ENCODE measurements at regions not wholly inside any gene's neighbourhood (a gene's known extent, or its start where the extent isn't known, plus 50 kb on each side); places are given as distances from the start of the nearest gene placed in this dataset.
A peak's percentile ranks its signal among the peaks of the same experiment; 100 is the strongest.
"Not testable (repeated sequence)": the region's sequence is repeated elsewhere in the genome, so short reads cannot be mapped to it uniquely, and the experiment has no call there.

DNA sequence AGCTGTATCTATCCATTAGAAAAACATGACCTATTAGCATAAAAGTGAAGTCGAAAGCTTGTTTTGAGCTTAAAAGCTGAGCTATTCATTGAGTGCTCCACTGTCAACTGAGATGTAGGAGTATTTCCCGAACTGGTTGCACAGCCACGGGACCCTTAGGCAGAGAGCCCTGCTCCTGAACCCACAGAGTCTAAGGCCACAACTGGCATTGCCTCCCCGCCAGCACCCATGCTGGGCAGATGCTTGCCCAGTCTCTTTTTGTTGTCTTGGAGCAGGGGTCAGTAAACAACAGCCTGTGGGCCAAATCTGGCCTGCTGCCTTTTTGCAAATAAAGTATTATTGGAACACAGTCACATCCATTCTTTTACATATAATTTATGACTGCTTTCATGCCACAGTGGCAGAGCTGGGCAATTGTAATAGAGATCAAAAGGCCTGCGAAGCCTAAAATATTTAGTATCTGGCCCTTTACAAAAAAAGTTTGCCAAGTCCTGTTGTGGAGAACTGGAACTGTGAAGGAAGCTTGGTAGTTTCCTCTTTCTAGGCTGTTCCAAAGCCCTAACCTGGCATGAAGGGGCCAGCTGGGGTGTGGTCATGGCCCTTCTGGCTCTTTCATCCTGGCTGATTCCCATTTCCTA, 58.4 kb upstream of the WAPL start:
- no peak for DNase-seq (ENCODE audit: low read depth in 1 of 2, low spot score in 1 of 2)

DNA sequence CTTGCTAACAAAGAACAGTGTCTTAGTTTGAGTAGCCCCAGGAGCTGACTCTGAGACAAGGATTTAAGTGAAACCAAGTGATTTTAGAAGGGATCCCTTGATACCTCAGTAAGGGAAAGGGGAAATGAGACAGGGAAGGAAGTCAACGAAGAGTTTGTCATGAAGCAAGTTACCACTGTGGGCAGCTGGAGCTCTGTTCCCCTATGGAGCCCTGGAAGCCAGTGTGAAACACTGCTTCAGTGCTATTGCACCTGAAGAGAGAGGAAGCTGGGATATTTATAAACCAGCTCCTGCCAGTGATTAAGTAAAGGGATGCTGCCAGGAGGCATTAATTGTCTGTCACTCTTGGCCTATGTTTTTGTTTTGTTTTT, 58.9 kb upstream of the WAPL start:
- no peak for DNase-seq (ENCODE audit: low read depth in 1 of 2, low spot score in 1 of 2)

DNA sequence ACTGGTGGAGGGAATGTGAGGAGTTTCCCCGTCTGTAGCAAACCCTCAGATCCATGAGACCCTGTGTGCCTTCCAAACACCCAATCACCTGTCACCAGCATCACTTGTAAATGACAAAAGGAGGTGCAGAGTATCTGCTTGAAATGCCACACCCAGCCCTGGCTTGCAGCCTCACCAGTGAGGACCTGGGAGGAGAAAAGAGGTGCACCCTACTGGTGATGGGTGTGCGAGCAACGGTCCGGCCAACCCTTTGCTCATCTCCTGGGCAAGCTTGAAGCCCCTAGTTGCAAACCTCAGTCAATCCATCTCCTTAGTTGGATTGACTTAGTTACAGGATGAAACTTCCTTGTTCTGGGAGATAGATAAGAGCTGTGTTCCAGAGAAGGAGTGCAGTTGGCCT, 62.4 kb upstream of the WAPL start:
- no peak for DNase-seq (ENCODE audit: low read depth in 1 of 2, low spot score in 1 of 2)

DNA sequence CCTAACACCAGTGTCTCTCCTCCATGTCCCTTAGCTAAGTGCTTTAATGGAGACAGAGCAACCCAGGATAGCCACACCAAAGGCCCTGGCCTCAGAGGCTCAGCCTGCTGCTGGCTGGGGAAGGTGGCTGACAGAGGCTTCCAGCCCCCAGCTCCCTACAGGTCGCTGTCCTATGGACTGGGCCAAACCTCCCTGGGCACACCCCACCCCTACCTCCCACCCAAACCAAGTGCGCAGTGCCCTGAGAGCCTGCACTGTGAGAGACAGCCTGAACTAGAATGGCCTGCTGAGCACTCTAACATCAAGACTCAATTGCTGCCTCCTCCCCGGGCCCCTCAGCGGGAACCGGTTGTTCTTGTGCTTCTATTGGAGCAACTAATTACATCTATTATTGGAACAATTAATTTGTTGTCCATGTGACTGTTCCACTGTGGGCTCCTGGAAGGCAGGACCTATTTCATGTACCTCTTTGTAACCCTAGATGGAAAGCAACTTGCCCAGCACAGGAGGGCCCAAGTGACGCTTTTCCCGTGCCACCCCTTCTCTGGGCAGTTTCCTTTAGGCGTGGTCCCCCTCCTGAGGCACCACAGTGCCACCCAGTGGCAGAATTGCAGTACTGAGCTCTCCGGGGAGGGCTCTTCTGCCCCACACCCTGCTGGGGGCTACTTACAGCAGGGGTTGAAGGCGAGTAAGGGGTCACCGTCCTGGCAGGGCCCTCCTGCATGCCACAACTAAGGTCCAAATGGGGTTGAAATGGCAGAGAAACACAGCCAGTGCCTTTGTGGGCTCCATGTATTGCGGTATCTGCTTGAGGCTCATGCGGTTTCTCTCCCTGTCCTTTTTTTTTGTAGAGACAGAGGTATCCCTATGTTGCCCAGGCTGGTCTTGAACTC, 63.7 kb upstream of the WAPL start:
- DNase-seq (ENCODE audit: low read depth in 1 of 2, low spot score in 1 of 2): peak; percentile 55 to 61

DNA sequence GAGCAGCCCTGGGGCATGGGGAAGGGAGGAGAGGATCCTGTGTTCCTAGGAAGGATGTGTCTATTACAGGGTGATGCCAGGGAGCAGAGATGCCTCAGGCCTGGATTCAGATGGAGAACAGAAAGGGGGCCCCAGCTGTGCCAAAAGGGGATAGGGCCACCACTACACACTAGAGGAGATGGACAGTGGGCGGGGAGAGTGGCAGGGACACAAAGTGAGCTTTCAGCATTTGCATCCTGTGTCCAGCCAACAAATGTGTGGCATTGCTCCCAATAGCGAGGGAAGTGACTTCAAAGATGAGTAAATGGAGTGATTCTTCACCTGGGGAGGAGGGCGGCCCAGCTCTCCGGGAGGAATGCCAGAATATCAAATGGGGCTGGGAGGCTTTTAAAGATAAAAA, 64.9 kb upstream of the WAPL start:
- DNase-seq (ENCODE audit: low read depth in 1 of 2, low spot score in 1 of 2): no peak

DNA sequence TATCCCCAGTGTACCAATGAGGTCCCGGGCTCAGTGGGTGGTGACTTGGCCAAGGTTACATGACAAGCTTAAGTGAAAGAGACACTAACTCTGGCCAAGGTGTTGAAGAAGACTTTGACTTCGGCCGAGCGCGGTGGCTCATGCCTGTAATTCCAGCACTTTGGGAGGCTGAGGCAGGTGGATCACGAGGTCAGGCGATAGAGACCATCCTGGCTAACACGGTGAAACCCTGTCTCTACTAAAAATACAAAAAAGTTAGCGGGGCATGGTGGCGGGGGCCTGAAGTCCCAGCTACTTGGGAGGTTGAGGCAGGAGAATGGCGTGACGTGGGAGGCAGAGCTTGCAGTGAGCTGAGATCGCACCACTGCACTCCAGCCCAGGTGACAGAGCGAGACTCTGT, 65.6 kb upstream of the OPN4 start:
- not testable (repeated sequence) for DNase-seq (ENCODE audit: low read depth in 1 of 2, low spot score in 1 of 2)

DNA sequence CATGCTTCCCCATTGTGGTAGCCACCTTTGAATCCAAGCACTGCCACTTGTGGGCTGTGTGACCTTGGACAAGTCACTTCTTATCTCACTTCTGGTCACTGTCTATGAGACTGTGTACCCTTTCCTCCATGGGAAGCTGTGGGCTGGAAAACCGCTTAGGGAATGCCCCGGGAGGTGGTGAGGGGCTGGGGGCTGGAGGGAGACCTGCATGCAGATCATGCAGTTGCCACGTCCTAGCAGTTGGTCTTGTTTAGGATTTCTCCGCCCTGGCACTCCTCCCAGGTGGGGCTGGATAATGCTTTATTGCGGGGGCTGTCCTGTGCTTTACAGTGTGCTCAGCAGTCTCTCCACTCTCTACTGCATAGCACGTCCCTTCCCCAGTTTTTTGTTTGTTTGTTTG, 62.9 kb upstream of the OPN4 start:
- no peak for DNase-seq (ENCODE audit: low read depth in 1 of 2, low spot score in 1 of 2)

DNA sequence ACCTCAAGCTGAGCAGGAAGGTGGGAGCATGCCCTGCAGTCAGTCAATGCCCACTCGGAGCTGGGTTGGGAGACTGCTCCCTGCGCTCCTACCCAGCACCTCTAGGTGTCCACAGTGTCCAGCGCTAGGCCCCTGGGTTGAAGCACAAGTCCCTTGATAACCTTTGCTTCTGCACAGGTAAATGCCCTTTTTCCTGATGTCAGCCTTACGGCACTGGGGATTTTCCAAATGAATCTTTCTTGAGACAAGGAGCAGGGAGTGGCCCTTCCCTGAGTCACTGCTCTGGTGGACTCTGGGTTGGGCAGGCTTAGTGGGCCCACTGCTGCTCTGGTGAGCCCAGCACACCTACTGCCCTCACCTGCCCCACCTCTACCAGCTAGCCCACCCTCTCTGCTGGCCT, 61.9 kb upstream of the OPN4 start:
- DNase-seq (ENCODE audit: low read depth in 1 of 2, low spot score in 1 of 2): no peak

DNA sequence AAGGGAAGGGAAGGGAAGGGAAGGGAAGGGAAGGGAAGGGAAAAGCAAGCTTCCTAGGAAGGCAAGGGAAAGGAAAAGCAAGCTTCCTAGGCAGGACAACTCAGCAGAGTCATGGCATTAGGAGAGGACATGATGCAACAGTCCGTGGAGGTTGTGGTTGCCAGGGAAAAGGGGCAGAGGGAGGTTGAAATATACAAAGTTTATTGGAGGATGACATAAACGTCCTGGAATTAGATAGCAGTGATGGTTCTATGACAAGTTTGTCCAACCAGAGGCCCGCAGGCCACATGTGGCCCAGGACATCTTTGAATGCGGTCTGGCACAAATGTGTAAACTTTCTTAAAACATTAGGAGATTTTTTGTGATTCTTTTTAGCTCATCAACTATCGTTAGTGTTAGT, 59.8 kb upstream of the OPN4 start:
- DNase-seq (ENCODE audit: low read depth in 1 of 2, low spot score in 1 of 2): no peak

DNA sequence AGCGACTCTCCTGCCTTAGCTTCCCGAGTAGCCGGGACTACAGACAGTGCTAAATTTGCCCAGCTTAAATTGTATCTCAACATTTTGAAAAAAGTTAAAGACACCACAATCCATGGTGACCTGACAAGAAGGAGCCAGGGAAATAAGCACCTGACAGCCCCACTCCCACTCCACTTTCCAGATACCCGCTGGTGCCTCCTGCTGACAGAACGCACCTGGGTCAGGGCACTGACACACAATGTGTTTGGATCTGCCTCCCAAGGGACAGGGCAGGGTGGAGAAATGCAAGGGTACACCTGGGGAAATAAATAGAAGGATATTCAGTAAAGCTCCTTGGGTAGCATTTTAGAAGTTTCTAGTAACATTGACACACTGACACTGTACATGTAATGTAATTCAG, 58.9 kb upstream of the OPN4 start:
- no peak for DNase-seq (ENCODE audit: low read depth in 1 of 2, low spot score in 1 of 2)

DNA sequence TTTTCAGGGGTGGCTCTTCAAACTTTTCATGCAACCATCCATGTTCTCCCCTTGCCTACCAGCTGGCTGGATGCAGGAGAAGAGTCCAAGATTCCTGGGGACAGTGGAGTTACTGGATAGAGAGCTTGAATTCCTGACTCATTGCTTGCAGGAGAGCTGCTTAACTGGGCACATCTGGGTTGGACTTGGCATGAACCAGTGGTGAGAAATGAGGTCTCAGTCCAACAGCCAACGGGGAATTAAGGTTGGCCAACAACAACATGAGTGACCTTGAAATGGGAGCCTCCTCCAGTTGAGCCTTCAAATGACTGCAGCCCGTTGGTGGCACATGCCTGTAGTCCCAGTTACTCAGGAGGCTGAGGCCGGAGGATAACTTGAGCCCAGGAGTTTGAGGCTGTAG, 58.1 kb upstream of the OPN4 start:
- no peak for DNase-seq (ENCODE audit: low read depth in 1 of 2, low spot score in 1 of 2)

DNA sequence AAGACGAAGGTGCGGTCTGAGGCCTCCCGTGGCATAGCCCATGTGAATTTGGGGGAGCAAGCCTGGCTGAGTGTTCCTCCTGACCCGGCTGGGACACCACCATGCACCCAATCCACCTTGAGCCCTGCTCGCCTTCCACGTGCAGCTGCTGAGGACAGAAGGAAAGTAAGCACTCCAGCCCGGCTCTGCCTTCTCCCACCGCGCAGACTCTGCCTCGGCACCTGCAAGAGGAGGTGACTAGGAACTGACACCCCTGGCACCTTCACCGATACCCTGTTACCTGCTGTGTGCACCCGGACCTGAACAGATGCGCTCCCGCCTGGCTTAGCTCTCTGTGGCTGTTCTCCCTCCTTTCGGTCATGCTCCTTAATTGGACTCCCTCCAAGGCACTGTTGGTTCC, 57.0 kb upstream of the OPN4 start:
- no peak for DNase-seq (ENCODE audit: low read depth in 1 of 2, low spot score in 1 of 2)

DNA sequence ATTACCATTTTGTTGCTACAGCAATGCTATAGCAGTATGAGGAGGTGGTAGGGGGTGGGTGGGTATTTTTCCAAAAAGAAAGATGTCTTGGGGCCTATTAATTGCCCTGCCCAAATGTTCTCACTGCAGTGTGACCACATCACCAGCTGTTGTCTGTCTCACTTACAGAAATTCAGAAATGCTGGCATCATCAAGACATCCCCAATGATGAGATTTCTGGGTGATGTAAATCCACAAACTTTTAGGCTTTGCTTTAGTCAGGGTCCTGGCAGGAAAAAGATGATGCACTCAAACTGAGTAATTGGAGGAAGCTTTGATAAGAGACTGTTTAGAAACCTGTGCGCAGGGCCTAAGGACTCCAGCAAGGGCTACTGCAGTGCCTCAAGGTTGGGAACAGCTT, 56.2 kb upstream of the OPN4 start:
- no peak for DNase-seq (ENCODE audit: low read depth in 1 of 2, low spot score in 1 of 2)

DNA sequence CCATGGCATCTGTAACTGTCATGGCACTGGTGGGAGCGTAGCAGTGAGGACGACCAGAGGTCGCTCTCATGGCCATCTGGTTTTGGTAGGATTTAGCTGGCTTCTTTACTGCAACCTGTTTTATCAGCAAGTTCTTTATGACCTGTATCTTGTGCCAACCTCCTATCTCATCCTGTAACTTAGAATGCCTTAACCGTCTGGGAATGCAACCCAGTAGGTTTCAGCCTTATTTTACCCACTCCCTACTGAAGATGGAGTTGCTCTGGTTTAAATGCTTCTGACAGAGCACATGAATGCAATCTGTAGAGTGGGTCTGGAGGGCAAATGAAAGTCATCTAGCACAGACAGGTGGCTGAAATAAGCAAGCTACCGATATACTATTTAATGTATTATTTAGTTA, 55.3 kb upstream of the OPN4 start:
- no peak for DNase-seq (ENCODE audit: low read depth in 1 of 2, low spot score in 1 of 2)

DNA sequence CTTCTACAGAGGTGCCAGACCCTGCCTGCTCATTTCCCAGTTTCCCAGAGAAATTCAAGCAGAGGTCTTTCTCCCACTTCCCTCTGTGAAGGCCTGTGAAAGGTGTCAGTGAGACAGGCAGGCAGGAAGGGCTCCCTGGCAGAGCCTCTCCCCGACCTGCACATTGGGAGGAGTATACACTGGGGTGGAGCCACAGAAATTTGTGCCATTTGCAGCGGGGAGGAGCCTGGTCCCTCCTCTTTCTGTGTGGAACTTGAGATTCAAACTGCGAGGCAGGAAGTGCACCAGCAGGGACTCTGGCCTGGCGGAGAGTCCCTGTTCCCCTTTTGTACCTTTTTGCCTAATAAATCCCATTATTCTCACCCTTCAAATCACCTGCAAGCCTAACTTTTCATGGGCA, 54.6 kb upstream of the OPN4 start:
- DNase-seq (ENCODE audit: low read depth in 1 of 2, low spot score in 1 of 2): no peak

DNA sequence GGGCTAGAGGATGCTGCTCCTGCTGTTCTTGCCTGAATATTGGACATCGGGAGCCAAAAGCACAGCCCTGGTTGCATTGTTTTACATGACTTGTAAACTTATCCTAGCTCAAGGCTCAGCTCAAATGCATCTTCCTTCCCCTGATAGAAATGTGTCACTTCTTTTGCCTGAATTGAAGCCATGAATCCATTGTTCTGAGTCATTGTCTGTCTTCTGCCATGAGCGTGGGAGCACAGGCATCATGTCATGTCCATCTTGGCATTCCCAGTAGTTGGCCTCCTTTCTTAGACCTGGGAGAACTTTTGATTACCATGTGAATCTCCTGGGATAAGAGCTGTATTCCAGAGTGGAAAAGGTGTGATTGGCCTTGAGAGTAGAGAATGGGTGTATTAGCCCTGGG, 54.1 kb upstream of the OPN4 start:
- no peak for DNase-seq (ENCODE audit: low read depth in 1 of 2, low spot score in 1 of 2)

DNA sequence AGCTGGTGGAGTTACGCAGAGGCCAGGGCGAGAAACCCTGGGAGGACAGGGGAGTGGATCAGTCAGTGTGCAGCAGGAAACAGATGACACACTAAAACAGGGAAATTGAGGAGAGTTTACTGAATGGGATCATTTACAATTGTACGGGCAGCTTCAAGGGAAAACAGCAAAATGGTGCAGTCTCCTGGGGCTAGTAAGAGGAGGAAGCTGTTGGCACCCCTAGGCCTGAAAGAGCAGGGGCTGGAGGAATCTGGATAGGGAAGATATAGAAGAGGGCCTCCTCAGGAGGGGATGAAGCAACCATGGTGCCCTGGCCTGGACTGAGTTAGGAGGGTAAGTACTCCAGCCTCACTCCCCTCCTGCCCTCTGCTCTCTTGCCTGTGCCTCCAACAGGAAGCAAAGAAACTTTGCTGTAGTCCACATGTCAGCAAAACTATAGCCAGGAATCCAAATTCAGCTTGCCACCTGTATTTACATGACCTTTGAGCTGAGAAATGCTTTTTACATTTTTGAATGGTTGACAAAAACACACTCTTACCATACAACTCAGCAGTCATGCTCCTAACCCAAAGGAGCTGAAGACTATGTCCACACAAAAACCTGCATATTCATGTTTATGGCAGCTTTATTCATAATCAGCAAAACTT, 52.3 kb upstream of the OPN4 start:
- DNase-seq (ENCODE audit: low read depth in 1 of 2, low spot score in 1 of 2): no peak

DNA sequence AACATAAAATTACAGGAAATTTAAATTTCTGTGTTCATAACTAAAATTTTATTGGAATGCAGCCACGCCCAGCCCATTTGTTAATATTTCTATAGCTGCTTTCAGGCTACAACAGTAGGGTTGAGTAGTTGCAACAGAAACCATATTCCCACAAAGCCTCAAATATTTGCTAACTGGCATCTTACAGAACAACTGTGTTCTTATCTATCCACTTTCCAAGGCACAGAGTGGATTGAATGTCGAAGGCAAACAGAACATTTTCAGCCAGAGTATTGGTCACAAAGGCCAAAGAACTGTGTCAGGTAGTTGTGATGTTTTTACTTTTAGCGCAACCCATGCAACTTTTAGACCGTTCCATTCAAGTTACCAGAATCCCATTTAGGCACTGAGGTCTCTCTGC, 51.1 kb upstream of the OPN4 start:
- DNase-seq (ENCODE audit: low read depth in 1 of 2, low spot score in 1 of 2): no peak
